AG09309 (cell line): ENCODE measurements at regions not wholly inside any gene's neighbourhood (a gene's known extent, or its start where the extent isn't known, plus 50 kb on each side); places are given as distances from the start of the nearest gene placed in this dataset.
"Not testable (repeated sequence)": the region's sequence is repeated elsewhere in the genome, so short reads cannot be mapped to it uniquely, and the experiment has no call there.

ENCODE experiments used
- DNase-seq: peaks from one replicate; pipeline ENCODE4 v3.0.0-alpha.2; 2010; ENCODE audit warnings: low read depth
- H3K4me3 ChIP-seq: 2 replicates; pipeline ENCODE4 v1.5.1; 2011; ENCODE audit warnings: mild to moderate bottlenecking, low read depth, low read length, moderate library complexity; ENCODE audit not compliant: control insufficient read depth
- CTCF ChIP-seq: IDR thresholded peaks from 2 replicates; pipeline ENCODE4 v1.5.1; 2011; ENCODE audit warnings: mild to moderate bottlenecking, low read depth, low read length, inconsistent platforms; ENCODE audit not compliant: insufficient read depth, control insufficient read depth; ENCODE audit errors: missing control alignments

GRCh38 chr4:28831867-28832266 is 1888.3 kb upstream of the PCDH7 start:
- H3K4me3 ChIP-seq, result no peak overlapping the region
- TF ChIP-seq CTCF, result no peak
- DNase-seq, result no peak

- no peak for DNase-seq
- no peak overlapping the region for H3K4me3 ChIP-seq
- TF ChIP-seq CTCF, result no peak
Measured at GRCh38 chr4:28832444-28832843, 1887.7 kb upstream of the PCDH7 start.

GRCh38 chr4:28834120-28834519 is 1886.0 kb upstream of the PCDH7 start:
- H3K4me3 ChIP-seq, result no peak overlapping the region

GRCh38 chr4:28835501-28835900 is 1884.7 kb upstream of the PCDH7 start:
- no peak for DNase-seq
- no peak overlapping the region for H3K4me3 ChIP-seq
- TF ChIP-seq CTCF, result no peak

More at GRCh38 chr4:28834120-28834519, 1886.0 kb upstream of the PCDH7 start:
- TF ChIP-seq CTCF, result no peak
- DNase-seq, result no peak

GRCh38 chr4:28842271-28842670 is 1877.9 kb upstream of the PCDH7 start:
- no peak overlapping the region for H3K4me3 ChIP-seq
- no peak for DNase-seq
- TF ChIP-seq CTCF, result no peak

GRCh38 chr4:28845158-28845557 is 1875.0 kb upstream of the PCDH7 start:
- no peak for DNase-seq
- no peak overlapping the region for H3K4me3 ChIP-seq
- no peak for TF ChIP-seq CTCF

- not testable (repeated sequence) for DNase-seq
Measured at GRCh38 chr4:28857028-28857427, 1863.1 kb upstream of the PCDH7 start.

GRCh38 chr4:28868841-28869240 is 1851.3 kb upstream of the PCDH7 start:
- no peak for TF ChIP-seq CTCF
- no peak for DNase-seq
- H3K4me3 ChIP-seq, result no peak overlapping the region

More at GRCh38 chr4:28857028-28857427, 1863.1 kb upstream of the PCDH7 start:
- not testable (repeated sequence) for H3K4me3 ChIP-seq
